ENCODE measurements at regions not wholly inside any gene's neighbourhood (a gene's known extent, or its start where the extent isn't known, plus 50 kb on each side); places are given as distances from the start of the nearest gene placed in this dataset.

DNA sequence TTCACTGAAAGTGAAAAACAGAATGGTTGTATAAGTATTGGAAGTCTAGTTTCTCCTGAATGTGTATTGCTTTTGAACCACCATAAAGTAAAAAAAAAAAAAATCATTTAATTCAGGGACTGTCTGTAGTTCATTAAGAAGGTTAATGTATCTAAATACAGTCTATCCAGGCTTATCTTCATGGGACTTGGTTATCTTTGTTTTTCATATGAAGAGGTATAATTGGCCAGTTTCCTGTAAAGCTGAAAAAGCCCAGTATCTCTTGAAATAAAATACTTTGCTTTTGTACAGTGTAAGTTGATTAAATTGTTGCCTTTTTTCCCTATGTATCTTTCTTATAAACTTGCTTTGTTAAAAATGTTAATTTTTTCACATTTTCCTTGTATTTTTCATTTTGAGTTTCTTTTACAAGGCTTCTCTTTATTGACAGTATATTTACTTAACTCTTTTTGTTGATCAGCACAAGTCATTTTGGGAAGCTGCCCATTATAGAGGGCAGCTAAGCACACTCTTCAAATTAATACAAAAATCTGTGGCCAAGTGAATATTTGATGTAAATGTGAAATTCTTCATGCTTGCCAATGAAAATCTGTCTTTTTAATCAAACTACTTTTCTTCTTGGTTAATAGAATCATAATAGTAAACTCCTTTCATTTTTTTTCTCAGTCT lies 156.0 kb downstream of the TMTC3 start:
- peak overlapping the region; percentile 13 for H3K4me3 Mint-ChIP-seq
- CTCF ChIA-PET = interaction anchor here (0.7 to 2.6 kb wide), 4 partner anchors 13 to 146 kb away, joined by 3 to 7 read pairs (median 4); no protein-coding TSS in a partner anchor
- peaks cover 2% of the 10 kb centered on the region for H3K36me3 Mint-ChIP-seq (ENCODE audit: low read depth)
- DNase-seq (no peak), ATAC-seq (no peak)
- H3K4me1 Mint-ChIP-seq = peaks cover 36% of the 10 kb centered on the region
- POLR2A ChIA-PET = interaction anchor here (1.3 to 1.9 kb wide), 2 partner anchors 56 to 61 kb away, joined by 3 to 18 read pairs; no protein-coding TSS in a partner anchor
- H3K27ac Mint-ChIP-seq = peak overlapping the region; percentile 91
- peaks cover 6% of the 10 kb centered on the region for H3K9me3 Mint-ChIP-seq (ENCODE audit: low read depth)
- H3K27me3 Mint-ChIP-seq = peaks cover 4% of the 10 kb centered on the region
- intact Hi-C loops (cut with DNase I, micrococcal nuclease) = loop anchor here (2.0 kb wide), 3 partner anchors 155 to 1197 kb away; partner anchors contain the start of genes CEP290 (in 1 of the 2) and TMTC3 (in 1 of the 2)

DNA sequence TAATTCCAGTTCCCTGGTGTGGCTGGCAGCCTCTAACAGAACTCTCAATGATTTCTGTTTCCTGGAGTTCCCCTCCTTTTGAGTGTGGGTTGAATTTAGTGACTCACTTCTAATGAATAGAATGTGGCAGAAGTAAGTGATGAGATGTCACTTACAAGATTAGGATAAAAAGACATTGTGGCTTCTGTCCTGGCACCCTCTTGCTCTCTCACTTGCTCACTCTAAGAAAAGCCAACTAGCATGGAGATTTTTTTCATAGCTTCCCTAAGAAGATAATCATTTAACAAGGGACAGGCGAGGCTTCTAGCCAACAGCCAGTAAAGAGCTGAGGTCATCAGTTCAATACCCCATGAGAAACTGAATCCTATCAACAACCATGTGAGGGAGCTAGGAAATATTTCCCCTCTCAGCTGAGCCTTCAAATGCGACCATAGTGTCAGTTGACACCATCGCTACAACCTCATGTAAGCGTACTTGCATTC lies 156.7 kb downstream of the TMTC3 start:
- Mint-ChIP-seq H3K27me3 (peaks cover 4% of the 10 kb centered on the region), H3K9me3 (ENCODE audit: low read depth) (peaks cover 6% of the 10 kb centered on the region), H3K4me1 (peaks cover 36% of the 10 kb centered on the region), H3K4me3 (peak overlapping the region; percentile 13), H3K27ac (peak overlapping the region; percentile 91), H3K36me3 (ENCODE audit: low read depth) (peaks cover 2% of the 10 kb centered on the region)
- ChIA-PET CTCF (interaction anchor here (0.6 to 2.6 kb wide), 6 partner anchors 9 to 157 kb away, joined by 3 to 7 read pairs (median 3); no protein-coding TSS in a partner anchor), POLR2A (interaction anchor here (1.2 to 1.9 kb wide), 3 partner anchors 57 to 157 kb away, joined by 3 to 18 read pairs (median 3); partner anchors contain the start of genes CEP290 and TMTC3)
- ATAC-seq (peak; percentile 64), DNase-seq (peak; percentile 35)
- intact Hi-C loops (cut with DNase I, micrococcal nuclease) = loop anchor here (1.0 to 2.0 kb wide), 7 partner anchors 57 to 1196 kb away; partner anchors contain the start of genes CEP290 (in 2 of the 2) and TMTC3 (in 2 of the 2)

DNA sequence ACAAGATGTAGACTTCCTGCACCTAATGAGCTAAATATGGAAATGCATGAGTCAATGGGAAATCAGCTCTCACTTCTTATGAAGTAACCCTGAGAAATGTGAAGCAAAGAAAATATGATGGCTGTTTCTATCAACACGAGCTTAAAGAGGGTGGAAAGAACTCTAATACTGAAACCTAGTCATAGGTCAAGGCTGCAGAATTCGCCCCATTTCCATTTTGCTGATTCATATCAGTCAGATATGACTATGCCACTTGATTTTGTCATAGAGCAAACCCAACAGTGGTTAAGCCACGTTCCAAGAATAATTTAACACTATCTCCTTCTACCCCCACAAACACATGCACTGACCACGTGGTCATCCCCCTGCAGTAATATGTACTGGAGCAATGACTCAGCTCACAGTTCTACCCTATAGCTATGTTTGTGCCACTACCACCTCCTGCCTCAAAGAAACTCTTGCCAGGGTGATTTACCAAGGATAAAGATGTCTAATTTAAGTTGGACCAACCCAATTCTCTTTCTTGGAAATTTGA lies 157.5 kb downstream of the TMTC3 start:
- no peak overlapping the region for H3K4me3 Mint-ChIP-seq
- CTCF ChIA-PET = interaction anchor here (0.6 to 2.6 kb wide), 5 partner anchors 10 to 158 kb away, joined by 3 to 7 read pairs (median 3); no protein-coding TSS in a partner anchor
- DNase-seq (peak; percentile 79), ATAC-seq (peak; percentile 90)
- peaks cover 31% of the 10 kb centered on the region for H3K4me1 Mint-ChIP-seq
- H3K9me3 Mint-ChIP-seq (ENCODE audit: low read depth) = peaks cover 6% of the 10 kb centered on the region
- POLR2A ChIA-PET = interaction anchor here (0.6 to 1.9 kb wide), 4 partner anchors 58 to 158 kb away, joined by 3 to 18 read pairs (median 3); partner anchors contain the start of genes CEP290 and TMTC3
- peaks cover 4% of the 10 kb centered on the region for H3K27me3 Mint-ChIP-seq
- H3K27ac Mint-ChIP-seq = peak overlapping the region; percentile 91
- intact Hi-C loops (cut with DNase I, micrococcal nuclease) = loop anchor here (1.0 to 2.0 kb wide), 7 partner anchors 57 to 1195 kb away; partner anchors contain the start of genes CEP290 (in 2 of the 2) and TMTC3 (in 2 of the 2)
- peaks cover 2% of the 10 kb centered on the region for H3K36me3 Mint-ChIP-seq (ENCODE audit: low read depth)

DNA sequence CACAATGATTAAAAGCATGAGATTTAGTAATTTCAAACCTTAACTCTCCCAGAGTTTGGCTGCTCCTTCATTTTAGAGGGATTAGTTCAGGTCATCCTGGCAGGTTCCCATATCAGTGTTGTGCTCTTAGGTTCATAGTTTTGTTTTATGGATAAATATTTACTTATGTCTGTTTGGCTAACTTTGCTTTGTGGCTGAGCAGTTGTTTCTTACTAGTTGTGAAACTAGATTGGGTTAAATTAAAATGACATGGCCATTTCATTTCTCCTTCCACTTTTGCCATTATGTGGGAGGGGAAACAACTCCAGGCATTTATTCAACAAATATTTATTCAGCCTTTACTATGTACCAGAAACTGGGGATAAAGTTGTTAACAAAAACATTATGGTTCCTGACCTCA lies 158.8 kb downstream of the TMTC3 start:
- ATAC-seq (no peak), DNase-seq (no peak)
- H3K36me3 Mint-ChIP-seq (ENCODE audit: low read depth) = peaks cover 2% of the 10 kb centered on the region
- H3K27ac Mint-ChIP-seq = no peak overlapping the region
- intact Hi-C loops (cut with DNase I, micrococcal nuclease) = no loop called here
- CTCF ChIA-PET = no interaction called here
- peak overlapping the region; percentile 32 for H3K4me3 Mint-ChIP-seq
- POLR2A ChIA-PET = no interaction called here
- no peaks in the 10 kb centered on the region for H3K9me3 Mint-ChIP-seq (ENCODE audit: low read depth)
- H3K27me3 Mint-ChIP-seq = peaks cover 4% of the 10 kb centered on the region
- peaks cover 29% of the 10 kb centered on the region for H3K4me1 Mint-ChIP-seq

DNA sequence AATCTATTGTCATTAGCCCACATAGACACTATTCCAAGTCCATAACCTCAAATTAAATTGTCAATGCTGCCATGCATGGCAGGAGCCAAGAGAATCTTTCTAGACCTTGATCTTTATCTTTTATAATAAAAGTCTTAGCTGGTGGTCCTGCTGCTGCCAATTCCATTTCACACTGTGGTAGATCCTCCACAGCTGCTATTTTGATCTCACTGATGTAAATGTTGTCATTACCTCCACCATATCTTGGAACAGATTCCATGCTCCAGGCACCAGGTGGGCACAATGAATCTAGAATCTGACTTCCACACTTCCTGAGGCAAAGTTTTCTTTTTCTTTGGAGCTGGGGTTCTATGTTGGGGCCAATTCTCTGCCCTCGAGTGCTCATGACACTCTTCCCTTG lies 161.2 kb downstream of the TMTC3 start:
- ATAC-seq (no peak), DNase-seq (no peak)
- H3K4me3 Mint-ChIP-seq = no peak overlapping the region
- no peak overlapping the region for H3K27ac Mint-ChIP-seq
- H3K36me3 Mint-ChIP-seq (ENCODE audit: low read depth) = no peaks in the 10 kb centered on the region
- H3K27me3 Mint-ChIP-seq = peaks cover 7% of the 10 kb centered on the region
- peaks cover 26% of the 10 kb centered on the region for H3K4me1 Mint-ChIP-seq
- ChIA-PET CTCF (no interaction called here), POLR2A (no interaction called here)
- H3K9me3 Mint-ChIP-seq (ENCODE audit: low read depth) = no peaks in the 10 kb centered on the region
- intact Hi-C loops (cut with DNase I, micrococcal nuclease) = no loop called here

DNA sequence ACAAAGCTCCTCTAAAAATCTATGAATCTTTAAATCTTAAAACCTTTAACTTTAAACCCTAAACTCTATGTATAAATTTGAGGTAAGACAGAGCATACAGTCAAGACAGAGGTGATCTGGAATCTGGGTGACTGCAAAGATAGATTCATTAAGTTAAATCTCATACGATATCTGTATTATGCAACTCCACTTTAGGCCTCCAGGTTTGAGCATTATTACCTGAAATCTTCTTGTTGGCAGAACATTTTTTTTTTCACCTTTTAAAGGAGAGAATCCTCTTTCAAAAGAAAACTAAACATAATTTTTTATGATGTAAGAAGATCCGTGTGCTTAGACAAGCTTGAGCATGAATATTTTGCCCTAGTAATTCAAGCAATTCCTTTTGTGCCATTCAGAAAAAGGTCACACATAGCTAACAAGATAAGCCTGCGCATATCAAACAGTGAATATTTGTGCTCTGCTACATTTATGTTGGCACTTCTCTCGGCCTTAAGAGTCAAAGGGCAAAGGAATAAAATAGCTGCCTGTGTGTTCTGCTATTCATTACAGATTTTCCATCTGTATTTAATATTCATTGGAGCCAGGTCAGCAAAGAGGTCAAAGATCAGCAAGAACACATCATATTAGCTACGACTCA lies 163.3 kb downstream of the TMTC3 start:
- ATAC-seq (no peak), DNase-seq (no peak)
- H3K4me1 Mint-ChIP-seq = peaks cover 7% of the 10 kb centered on the region
- ChIA-PET CTCF (no interaction called here), POLR2A (no interaction called here)
- H3K9me3 Mint-ChIP-seq (ENCODE audit: low read depth) = no peaks in the 10 kb centered on the region
- no peak overlapping the region for H3K4me3 Mint-ChIP-seq
- H3K27me3 Mint-ChIP-seq = peaks cover 7% of the 10 kb centered on the region
- intact Hi-C loops (cut with DNase I, micrococcal nuclease) = no loop called here
- no peaks in the 10 kb centered on the region for H3K36me3 Mint-ChIP-seq (ENCODE audit: low read depth)
- H3K27ac Mint-ChIP-seq = no peak overlapping the region

DNA sequence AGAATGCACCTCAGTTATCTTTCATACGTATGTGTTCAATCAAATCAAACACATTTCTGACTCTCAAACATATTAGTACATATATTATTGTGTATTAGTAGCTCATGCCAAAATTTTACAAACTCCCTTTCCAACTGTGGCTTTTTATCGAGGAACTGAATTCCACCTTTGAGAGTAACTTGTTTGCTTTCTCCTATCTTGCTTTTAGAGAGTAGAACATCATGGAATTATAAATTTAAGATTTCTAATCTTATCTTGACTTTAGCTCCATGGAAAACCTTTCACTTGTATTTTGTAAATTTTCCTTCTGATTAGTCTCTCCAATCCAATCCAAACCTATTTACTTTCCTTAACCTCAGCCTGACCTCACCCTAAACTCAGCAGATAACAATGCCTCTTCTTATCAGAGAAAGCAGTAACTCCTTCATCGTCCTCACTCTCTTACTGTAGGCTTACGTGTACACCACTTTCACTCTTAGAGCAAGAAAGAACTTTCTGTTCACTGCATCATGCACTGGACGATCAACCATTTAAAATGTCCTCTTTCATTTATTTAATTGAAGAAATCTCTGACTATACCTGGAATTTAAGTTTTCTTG lies 164.5 kb downstream of the TMTC3 start:
- Mint-ChIP-seq H3K27me3 (peaks cover 7% of the 10 kb centered on the region), H3K4me1 (peaks cover 2% of the 10 kb centered on the region), H3K4me3 (no peak overlapping the region), H3K36me3 (ENCODE audit: low read depth) (no peaks in the 10 kb centered on the region), H3K9me3 (ENCODE audit: low read depth) (no peaks in the 10 kb centered on the region), H3K27ac (no peak overlapping the region)
- intact Hi-C loops (cut with DNase I, micrococcal nuclease) = no loop called here
- DNase-seq (no peak), ATAC-seq (no peak)
- ChIA-PET POLR2A (no interaction called here), CTCF (interaction anchor here (0.5 to 0.7 kb wide), 3 partner anchors 14 to 540 kb away, joined by 3 to 4 read pairs (median 3); no protein-coding TSS in a partner anchor)

DNA sequence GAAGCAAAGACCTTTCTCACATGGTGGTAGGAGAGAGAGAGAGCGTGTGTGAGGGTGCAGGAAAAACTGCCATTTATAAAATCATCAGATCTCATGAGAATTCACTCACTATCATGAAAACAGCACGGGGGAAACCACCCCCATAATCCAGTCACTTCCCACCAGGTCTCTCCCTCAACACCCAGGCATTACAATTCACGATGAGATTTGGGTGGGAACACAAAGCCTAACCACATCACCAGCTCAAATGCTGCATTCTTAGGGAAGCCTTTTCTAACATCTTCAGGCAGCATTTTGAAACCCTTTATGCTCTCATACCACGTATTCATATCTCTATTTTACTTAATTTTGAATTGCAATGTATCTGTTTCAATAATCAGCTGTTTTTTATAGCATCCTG lies 165.9 kb downstream of the TMTC3 start:
- ATAC-seq (no peak), DNase-seq (no peak)
- no peak overlapping the region for H3K4me3 Mint-ChIP-seq
- H3K9me3 Mint-ChIP-seq (ENCODE audit: low read depth) = no peaks in the 10 kb centered on the region
- H3K27ac Mint-ChIP-seq = peak overlapping the region; percentile 17
- H3K36me3 Mint-ChIP-seq (ENCODE audit: low read depth) = no peaks in the 10 kb centered on the region
- POLR2A ChIA-PET = no interaction called here
- CTCF ChIA-PET = no interaction called here
- H3K27me3 Mint-ChIP-seq = peaks cover 3% of the 10 kb centered on the region
- peaks cover 2% of the 10 kb centered on the region for H3K4me1 Mint-ChIP-seq
- intact Hi-C loops (cut with DNase I, micrococcal nuclease) = no loop called here

DNA sequence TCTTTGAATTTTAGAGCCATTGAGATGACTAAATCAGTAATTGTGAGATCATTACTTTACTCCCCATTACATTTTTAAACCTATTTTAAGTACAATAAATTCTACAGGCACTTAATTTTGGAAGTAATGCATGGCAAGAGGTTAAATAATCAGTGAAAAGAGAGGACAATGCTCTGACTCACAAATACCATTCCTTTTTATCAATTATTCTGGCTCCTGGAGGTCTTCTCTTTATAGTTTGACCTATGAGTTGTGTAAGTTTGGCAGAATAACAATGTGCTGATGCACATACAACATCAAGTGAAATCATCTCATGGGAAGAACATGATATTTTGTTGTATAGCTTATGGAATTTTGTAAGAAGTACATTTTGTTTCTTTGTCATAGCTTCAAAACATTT lies 166.7 kb downstream of the TMTC3 start:
- no peak overlapping the region for H3K4me3 Mint-ChIP-seq
- CTCF ChIA-PET = no interaction called here
- no peak for ATAC-seq

DNA sequence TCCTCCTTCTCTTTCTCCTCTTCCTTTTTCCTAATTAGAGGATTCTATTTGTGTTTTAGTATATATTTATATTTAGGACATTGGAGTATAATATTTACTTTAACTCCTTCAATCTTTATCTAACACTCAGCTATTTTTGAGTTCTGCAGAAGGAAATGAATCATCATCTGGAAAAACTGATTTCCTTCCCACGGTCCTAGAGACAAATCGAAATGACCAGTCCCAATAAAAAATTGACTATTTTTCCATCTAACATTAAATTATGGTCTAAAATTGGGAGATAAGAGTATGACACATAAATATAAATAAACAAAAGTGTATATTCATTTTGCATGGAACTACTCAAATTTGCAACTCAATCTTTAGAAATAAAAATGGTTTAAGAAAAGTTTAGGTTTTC lies 167.4 kb downstream of the TMTC3 start:
- peaks cover 2% of the 10 kb centered on the region for H3K4me1 Mint-ChIP-seq
- ATAC-seq = no peak
- H3K4me3 Mint-ChIP-seq = no peak overlapping the region
- H3K9me3 Mint-ChIP-seq (ENCODE audit: low read depth) = no peaks in the 10 kb centered on the region
- no peak for DNase-seq
- peaks cover 3% of the 10 kb centered on the region for H3K27me3 Mint-ChIP-seq
- no peak overlapping the region for H3K27ac Mint-ChIP-seq
- no peaks in the 10 kb centered on the region for H3K36me3 Mint-ChIP-seq (ENCODE audit: low read depth)
- intact Hi-C loops (cut with DNase I, micrococcal nuclease) = no loop called here
- POLR2A ChIA-PET = no interaction called here
- CTCF ChIA-PET = no interaction called here

More for the DNA sequence above, 166.7 kb downstream of the TMTC3 start:
- Mint-ChIP-seq H3K36me3 (ENCODE audit: low read depth) (no peaks in the 10 kb centered on the region), H3K27me3 (peaks cover 3% of the 10 kb centered on the region), H3K27ac (no peak overlapping the region), H3K9me3 (ENCODE audit: low read depth) (no peaks in the 10 kb centered on the region), H3K4me1 (peaks cover 2% of the 10 kb centered on the region)
- no peak for DNase-seq
- POLR2A ChIA-PET = no interaction called here
- intact Hi-C loops (cut with DNase I, micrococcal nuclease) = no loop called here

DNA sequence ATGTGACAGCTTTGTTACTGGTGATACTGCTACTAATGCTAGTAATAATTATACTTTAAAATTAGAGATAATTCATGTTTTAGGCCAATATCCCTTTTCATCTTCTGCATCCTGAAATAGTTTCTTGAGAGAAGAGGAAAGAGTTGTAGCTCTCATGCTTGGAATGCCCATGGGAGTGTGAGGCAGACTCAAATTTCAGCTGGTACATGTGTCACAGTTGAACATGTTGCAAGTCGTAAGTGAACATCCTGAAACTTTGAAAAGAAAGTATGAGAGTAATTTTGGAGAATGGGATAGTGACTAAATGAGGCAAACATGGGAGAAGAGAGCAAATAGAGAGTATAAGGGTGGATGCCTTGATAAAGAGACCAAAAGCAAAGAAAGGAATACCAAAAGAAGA lies 168.0 kb downstream of the TMTC3 start:
- H3K27me3 Mint-ChIP-seq = peaks cover 3% of the 10 kb centered on the region
- ATAC-seq = no peak
- no peaks in the 10 kb centered on the region for H3K36me3 Mint-ChIP-seq (ENCODE audit: low read depth)
- ChIA-PET CTCF (no interaction called here), POLR2A (no interaction called here)
- DNase-seq = no peak
- H3K4me3 Mint-ChIP-seq = no peak overlapping the region
- no peaks in the 10 kb centered on the region for H3K9me3 Mint-ChIP-seq (ENCODE audit: low read depth)
- intact Hi-C loops (cut with DNase I, micrococcal nuclease) = no loop called here
- peaks cover 2% of the 10 kb centered on the region for H3K4me1 Mint-ChIP-seq
- H3K27ac Mint-ChIP-seq = no peak overlapping the region
